NOMO-1 treated with dmso at 0.1 percent for 144 hours (cell line): ENCODE measurements at regions not wholly inside any gene's neighbourhood (a gene's known extent, or its start where the extent isn't known, plus 50 kb on each side); places are given as distances from the start of the nearest gene placed in this dataset.

Experiments used
- DNase-seq: peaks from one replicate; lab custom pipeline; 2025; ENCODE audit not compliant: unreplicated experiment; lab: John Stamatoyannopoulos, UW

DNA sequence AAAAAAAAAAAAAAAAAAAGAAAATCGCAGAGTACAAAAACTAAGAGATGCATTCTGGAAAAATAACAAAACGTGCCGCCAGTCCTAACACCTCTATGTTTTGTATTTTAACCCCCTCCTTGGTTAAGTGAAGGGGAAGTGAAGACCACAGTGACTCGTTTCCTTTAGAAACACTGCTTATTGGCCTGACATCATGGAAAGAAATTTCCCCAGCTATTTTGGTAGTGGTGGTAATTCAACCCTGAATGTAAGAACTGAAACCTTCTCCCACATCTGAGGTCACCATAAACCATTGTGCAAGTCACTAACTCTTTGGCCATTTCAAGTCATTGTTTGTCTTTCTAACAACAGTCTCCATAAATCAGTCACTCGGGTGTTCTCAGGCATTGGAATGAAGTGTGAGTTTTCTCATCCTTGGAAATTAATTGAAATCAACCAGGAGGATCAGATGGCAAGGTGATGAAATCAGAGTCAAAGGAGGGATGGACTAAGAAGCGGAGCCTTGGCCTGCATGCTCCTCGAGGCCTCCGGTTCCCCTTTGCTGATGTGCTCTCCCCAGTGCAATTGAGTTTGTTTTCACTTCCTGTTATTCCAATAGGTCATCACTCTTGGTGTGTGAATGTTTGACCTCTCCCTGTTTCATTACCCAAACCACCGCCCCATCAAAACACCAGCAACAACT, 443.9 kb downstream of the FGF9 start:
- DNase-seq = peak; percentile 88

DNA sequence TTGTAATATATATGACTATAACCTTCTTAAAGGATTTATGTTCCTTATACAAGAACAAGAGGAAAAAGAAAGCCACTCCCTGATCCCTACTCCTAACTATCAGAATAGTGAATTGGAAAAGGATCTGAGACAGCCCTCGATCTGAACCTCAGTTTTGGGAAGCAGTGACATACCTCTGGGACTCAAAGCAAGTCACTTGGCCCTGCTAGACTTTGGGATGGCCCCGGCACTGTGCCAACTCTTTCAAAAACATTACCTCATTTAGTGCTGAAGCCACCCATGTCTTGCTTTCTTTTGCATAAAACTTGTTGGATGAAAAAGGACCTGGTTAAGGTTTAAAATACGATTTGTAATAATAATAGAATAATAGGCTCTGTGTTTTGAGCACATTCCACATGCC, 447.3 kb downstream of the FGF9 start:
- no peak for DNase-seq

DNA sequence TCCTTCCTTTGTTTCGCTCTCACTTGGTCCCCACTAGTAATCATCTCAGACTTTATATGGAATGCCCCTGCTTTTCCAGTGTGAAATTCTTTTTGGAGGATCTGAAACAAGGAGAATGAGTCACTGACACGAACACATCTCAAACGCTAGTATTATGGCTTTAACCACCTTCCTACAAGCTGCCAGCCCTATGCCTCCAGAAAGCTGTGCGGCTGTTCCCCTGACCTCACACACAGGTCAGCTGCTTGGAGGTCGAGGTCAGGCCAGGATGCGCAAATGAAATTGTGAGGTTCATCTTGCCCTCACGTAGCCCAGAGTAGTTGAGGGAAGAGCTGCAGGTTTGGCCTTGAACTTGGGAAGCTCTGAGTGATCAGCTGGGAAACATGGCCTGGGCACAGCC, 449.8 kb downstream of the FGF9 start:
- DNase-seq = no peak

DNA sequence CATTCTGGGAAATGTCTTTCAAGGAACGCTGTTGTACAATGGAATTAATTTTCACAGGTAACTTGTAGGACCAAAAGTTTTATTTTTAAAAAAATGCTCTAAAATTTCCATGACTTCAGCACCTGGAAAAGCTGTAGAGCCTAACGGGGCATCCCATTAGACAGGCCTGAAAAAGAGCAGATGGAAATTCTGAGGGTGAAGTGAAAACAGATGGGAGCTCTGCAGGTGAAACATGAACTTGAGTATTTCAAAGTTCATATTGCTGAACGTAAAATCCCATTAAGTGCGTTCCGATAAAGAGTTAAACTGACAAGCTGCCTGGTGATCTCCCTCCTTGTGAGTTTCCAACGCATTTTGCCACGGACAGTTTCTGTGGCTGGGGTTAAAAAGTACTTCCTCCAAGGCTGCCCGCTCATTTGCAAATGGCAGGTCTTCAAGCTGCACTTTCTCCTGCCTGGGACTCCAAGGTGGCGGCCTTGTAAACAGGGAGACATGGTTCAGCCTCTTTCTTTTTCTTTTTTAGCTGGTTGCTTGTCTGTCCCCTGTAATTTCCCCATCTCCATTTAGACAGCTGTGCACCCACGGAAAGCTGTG, 450.4 kb downstream of the FGF9 start:
- DNase-seq = no peak

DNA sequence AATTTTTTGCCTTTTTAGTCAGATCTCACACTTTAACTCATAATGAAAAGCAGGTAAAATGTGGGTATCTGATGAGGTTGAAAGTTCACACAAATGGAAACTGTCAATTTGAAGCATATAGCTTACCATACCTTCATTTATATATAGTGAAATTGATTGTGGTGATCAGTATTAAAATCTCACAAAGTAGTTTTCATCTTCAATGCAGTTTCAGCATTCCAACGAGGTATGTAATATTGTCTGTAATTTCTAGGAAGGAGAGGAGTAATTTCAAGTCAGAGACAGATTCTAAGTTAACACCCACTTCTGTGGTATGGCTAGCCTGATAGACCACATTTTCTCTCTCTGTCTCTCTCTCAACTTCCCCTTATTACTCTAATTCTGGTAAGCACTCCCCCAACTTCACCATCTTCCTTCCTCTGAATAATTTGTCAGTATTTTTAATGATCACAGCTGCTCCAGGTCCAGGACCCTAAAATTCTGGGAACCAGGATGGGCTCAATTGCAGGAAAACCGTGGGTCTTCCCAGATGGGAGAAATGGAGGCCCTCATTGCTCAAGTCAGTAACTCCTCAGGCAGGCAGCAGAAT, 455.7 kb downstream of the FGF9 start:
- DNase-seq = peak; percentile 45

DNA sequence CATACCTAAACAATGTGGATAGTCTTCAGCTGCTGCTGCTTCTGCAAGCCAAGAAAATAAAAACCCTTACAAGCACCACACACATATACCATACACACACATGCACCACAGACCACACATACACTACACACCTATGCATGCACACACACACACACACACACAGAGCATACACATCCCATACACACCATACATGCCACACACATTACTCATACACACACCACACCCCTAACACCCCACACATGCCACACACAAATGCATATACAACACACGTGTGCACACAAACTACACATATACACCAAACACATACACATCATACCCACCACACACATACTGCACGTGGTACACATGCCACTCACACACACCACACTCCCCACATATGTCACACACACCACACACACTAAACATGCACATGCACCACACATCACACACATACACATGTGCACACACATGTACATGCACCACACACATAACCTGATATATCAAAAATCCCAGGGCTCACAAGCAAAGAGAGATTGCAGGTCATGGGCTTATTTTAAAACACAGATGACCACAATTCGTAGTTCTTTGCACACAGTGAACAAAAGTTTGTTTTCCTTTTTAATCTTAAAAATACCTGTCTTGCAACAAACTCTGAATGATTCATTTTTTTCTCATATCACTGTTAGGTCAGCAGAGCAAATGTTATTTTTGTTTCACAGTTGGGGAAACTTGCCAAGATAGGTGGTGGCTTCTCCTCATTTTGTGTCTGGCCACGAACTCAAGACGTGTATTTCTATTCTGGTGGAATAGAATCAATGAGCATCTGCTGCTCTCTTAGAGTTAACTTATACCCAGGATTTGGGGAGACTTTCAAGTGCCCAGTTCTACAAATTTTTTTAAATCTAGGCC, 456.6 kb downstream of the FGF9 start:
- DNase-seq = no peak

DNA sequence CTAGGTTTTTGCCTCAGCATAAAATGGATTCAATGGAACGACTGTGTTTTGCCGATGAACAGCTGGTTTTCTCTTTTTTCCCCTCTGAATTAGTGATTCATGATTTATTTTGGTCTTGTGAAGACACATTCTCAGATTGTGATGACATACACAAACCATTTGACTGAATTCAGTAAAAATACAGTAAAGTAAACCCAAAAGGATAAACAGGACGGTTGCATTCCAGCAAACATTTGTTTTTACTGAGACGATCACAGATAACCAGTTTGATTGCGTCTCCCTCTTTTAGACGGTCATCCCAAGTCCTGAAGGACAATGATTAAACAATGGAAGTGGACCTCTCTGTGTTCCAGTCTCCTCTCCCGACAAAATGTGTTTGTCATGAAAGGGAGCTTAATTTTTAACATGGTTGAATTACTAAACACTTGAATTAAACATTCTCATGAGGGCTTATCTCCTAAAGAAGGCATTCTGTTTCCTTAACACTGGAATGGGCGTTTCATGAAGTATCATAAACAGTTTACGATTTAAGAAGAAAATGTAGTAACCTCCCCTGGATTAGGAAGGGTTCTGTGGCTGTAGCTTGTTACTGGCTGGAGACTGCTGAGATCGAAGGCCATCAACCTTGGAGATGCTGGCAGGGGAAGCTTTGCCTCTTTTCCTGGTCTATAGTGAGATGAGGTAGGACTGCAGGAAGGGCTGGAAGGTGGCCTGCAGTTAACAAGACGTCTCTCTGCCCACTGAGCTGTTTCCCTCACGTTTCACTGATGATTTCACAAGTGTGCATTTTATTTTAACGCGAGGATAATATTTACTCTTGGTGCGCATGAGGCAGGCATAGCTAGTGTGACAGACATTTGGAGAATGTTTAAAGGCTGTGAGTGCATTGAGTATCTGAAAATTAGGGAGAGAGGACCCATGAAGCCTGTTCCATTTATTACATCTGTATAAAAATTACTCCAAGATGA, 457.9 kb downstream of the FGF9 start:
- DNase-seq = no peak

DNA sequence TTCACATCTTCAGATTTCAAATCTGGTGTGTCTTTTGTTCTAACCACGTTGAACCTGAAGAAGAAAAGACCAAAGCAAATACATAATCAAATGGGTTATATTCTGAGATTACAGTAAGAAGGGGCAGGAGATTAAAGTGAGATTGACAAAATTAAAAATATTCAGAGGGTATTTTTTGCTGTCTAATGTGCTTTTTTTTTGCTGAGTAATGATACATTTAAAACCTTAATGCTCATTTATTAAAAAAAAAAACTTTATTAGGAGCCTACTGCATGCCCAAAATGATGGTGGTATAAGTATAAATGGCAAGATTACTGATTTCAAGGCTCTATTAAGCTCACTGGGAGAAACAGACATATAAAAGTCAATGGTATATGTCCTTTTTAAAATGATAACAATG, 459.4 kb downstream of the FGF9 start:
- DNase-seq = no peak

DNA sequence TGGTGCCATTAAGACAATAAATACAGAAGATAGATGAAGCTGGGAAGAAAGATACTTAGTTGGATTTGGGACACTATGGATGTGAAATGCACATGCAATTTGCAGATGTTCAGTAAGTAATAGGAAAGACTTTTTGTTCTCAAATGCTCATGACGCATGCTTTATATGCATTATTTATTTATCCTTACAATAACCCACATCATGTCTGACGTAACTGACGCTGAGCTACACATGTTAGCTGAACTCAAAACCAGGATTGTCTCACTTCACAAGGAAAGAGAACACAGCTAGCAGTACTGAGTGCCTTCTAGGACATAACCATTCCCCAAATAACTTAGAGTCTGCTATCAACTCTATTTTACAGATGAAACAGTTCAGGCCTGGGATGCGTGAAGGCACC, 463.4 kb downstream of the FGF9 start:
- no peak for DNase-seq

DNA sequence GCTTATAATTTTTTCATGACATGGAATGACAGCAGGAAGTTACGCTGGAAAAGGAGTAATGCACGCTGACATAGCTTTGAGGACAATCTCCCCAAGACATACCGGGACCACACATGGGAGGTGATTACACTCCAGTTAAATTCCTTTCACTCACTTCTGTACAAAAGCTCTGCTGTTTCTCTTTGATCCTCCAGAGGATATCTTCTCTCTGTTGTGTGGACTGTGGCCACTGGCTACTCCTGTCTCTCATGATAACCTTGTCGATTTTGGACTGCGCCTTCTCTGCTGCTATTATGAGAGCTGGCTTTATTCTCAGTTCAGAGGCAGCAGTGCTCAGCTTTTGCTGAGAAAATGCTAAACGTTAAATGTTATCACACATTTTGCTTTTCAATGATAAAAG, 464.6 kb downstream of the FGF9 start:
- DNase-seq = no peak

DNA sequence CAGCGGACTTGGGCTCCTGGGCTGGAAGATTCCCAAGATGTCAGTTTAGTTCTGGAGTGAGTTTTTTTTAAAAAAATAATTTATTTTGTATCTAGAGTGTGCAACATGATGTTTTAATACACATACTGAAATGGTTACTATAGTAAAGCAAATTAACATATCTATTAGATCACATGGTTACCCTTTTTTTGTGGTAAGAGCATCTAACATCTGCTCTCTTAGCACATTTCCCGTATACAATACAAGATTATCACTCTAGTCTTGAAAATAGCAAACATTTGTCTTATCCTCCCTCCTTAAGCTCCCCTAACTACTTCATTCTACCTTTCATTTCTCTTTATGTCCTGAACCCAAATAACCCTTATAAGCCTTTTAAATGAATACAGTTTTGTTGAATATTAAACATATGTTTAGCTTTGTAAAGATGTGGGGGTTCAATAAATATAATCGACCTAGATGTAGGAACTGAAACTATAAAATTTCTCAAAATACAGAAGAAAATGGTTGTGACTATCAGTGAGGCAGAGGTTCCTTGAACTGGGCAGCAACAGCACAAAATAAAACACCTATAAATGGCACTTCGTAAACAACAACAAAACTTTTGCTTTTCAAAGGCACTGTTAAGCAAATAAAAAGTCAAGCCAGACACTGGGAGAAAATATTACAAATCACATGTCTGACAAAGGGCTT, 466.6 kb downstream of the FGF9 start:
- no peak for DNase-seq

DNA sequence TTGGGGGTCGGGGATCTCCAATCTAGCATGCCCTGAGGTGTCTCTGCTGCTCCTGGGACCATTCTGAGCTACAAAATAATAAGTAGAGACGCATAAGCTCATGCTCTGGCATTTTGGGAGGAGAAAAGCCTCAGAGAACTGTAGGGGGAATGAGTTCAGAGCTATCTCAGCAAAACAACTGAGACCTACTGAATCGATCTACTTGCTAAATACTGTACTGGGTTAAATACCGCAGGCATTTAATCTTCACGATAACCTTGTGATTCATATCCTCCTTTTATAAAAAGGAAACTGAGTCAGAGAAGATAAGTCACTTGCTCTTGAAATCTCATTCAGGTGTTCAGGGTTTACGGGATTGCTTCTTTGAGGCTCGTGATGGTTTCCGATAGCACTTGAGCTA, 468.1 kb downstream of the FGF9 start:
- DNase-seq = no peak

DNA sequence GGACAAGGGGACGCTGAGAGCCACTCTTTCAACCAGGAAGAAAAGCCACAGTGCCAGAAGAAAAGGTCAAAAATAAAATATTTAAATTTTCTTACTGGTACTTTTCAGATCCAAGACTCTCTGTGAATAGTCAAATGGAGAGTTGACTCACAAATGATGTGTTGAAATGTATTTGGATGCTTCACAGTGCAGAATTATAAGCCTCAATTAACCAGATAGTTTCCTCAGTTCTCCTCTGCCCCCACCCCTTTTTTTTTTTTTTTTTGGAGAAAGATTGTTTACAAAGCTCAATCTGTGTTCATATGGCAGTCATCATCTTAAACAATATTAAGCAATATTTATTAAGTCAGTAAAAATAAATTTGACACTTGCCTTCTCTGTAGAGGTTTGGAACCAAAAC, 470.8 kb downstream of the FGF9 start:
- DNase-seq = no peak

DNA sequence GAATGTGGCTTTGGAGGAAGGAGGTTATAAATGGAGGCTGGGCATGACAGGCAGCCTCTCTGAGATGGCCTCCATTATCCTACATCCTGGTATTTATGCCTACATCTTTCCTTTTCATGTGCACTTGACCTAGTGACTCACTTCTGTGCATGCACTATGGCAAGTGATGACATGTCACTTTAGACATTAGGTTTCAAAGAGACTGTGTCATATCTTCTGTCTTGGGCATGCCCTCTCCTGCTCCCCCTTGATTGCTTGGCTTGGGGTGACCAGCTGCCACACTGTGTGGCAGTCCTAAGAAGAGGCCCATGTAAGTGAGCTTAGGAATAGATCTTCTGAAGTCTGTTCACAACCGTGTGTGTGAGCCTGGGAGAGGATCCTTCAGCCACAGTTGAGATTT, 472.8 kb downstream of the FGF9 start:
- no peak for DNase-seq

DNA sequence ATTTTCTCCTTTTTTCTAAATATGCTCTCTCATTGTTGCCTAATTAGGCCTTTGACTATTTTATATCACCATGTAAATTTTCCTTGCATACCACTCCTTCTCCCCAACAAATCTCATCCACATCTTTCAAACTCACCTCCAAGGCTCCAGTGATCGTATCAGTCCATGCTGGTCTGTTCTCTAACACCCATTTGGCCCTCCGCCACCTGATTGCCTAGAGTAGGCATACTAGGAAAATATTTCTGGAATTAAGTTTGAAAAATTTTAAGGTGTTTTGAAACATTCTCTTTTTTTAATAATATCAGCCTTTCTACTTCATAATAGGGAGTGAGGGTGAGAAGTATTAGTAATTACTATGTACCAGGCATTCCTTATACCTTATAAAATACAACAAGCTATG, 473.9 kb downstream of the FGF9 start:
- DNase-seq = no peak

DNA sequence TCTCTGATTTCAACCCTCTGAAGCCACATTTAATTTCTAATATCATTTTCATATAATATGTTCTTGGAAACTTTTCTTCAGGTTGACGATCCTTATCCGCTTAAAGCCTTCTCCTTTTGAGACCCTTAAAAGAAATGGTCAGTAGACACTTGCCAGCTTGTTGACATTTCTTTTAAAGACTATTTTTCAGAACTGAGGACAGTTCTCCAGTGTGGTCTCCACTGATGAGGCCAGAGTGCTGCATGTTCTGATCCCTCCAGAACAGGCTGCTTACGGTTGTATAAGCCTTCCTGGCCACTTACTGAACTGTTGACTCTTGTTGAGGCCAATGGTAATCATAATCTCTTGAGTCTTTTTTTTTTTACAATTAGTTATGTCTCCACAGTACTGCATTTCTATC, 477.3 kb downstream of the FGF9 start:
- DNase-seq = no peak

DNA sequence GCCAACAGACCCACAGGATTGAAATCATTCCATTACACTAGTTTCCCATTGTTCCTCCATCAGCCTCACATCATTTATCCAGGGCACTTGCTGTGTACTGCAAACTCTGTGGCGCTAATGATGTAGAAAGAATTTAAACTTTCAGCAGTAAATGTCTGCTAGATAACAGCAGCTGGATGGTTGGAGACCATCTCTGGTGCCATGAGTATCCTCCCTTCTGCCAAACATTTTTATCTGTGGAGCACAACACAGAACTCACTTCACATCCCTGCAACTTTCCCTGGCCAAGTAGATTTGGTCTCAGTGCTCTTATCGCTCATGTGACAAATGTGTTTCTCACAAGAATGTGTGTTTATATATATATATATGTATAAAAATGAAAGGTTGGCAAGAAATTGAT, 481.9 kb downstream of the FGF9 start:
- no peak for DNase-seq

DNA sequence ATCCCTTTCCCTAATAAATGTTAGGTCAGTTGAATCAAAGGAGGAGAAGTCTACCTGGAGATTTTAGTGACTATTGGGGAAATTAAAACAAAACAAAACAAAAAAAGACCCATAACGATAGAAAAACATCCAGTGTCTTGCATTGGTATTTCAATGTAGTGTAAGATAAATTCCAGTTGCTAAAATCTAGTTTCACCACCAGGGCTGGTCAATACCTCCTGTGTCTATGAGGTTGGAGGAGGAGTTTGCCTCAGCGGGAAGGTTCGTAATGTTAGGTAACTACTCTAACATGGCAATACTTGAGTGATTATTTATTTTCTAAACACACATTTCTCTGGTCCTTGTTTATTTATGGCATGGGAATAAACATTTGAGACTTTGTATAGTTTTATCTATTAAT, 483.2 kb downstream of the FGF9 start:
- DNase-seq = no peak

DNA sequence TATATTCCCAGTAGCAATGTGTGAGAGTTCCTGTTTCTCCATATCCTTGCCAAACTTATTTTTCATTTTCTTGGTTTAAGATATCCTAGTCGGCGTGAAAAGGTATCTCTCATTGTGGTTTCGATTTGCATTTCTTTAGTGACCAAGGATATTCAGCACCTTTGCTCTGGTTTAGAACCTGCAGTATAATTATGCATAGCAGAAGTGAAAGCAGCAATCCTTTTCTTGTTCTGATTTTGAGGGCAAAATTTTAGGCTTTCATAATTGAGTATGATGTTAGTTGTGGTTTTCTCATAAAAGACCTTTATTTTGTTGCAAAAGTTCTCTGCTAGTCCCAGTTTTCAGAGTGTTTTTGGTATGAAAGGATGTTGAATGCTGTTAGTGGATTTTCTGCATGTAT, 491.0 kb downstream of the FGF9 start:
- DNase-seq = peak; percentile 42

DNA sequence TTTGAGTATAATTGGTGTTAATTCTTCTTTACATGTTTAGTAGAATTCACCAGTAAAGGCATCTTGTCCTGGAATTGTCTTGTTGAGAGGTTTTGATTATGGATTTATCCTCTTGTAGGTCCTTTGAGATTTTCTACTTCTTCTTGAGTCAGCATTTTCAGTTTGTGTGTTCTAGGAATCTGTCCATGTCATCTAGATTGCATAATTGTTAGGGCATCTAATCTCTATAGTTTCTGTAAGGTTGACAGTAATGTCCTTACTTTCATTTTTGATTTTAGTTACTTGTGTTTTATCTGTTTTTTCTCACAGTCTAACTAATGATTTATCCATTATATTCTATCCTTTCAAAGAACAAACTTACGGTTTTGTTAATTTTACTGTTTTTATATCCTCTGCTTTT, 492.0 kb downstream of the FGF9 start:
- no peak for DNase-seq
